ENCODE measurements at regions not wholly inside any gene's neighbourhood (a gene's known extent, or its start where the extent isn't known, plus 50 kb on each side); places are given as distances from the start of the nearest gene placed in this dataset.
A peak's percentile ranks its signal among the peaks of the same experiment; 100 is the strongest.

- H3K4me3 ChIP-seq: no peak overlapping the region
- H3K9me3 ChIP-seq (replicated peaks; ENCODE audit: control insufficient read depth, insufficient read depth, low read length): no peaks in the 10 kb centered on the region
- H4K20me1 ChIP-seq (ENCODE audit: control insufficient read depth, insufficient read depth): no peaks in the 10 kb centered on the region
- ATAC-seq (peak; percentile 91), DNase-seq (ENCODE audit: low read depth, low spot score) (no peak), FAIRE-seq (no peak)
- ChIA-PET CTCF (no interaction called here), RAD21 (ENCODE audit: unreplicated experiment) (no interaction called here), SMC1A (ENCODE audit: uncharacterized antibody, unreplicated experiment) (no interaction called here), POLR2A (no interaction called here)
- TF ChIP-seq CHD1 (IDR thresholded peaks at IDR 0.05; ENCODE audit: low read depth, low read length): no peak
- peak; percentile 21; the same call in 1 of the 2 replicates for TF ChIP-seq RUNX3 (IDR thresholded peaks at IDR 0.05; ENCODE audit: low read length)
- TF ChIP-seq SP1 (IDR thresholded peaks at IDR 0.05; ENCODE audit: low read depth, low read length): no peak
- TF ChIP-seq, protein P1, sequence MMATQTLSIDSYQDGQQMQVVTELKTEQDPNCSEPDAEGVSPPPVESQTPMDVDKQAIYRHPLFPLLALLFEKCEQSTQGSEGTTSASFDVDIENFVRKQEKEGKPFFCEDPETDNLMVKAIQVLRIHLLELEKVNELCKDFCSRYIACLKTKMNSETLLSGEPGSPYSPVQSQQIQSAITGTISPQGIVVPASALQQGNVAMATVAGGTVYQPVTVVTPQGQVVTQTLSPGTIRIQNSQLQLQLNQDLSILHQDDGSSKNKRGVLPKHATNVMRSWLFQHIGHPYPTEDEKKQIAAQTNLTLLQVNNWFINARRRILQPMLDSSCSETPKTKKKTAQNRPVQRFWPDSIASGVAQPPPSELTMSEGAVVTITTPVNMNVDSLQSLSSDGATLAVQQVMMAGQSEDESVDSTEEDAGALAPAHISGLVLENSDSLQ (IDR thresholded peaks at IDR 0.05): no peak
- TF ChIP-seq, protein P2, sequence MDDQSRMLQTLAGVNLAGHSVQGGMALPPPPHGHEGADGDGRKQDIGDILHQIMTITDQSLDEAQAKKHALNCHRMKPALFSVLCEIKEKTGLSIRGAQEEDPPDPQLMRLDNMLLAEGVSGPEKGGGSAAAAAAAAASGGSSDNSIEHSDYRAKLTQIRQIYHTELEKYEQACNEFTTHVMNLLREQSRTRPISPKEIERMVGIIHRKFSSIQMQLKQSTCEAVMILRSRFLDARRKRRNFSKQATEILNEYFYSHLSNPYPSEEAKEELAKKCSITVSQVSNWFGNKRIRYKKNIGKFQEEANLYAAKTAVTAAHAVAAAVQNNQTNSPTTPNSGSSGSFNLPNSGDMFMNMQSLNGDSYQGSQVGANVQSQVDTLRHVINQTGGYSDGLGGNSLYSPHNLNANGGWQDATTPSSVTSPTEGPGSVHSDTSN (IDR thresholded peaks at IDR 0.05; ENCODE audit: insufficient replicate concordance, low read depth, low read length): no peak
- TF ChIP-seq HDAC2 (IDR thresholded peaks at IDR 0.05): no peak
- TF ChIP-seq BRCA1 (IDR thresholded peaks at IDR 0.05; ENCODE audit: low read depth, low read length): no peak
- in situ Hi-C loops (cut with MboI): no loop called here
- H2AFZ ChIP-seq (ENCODE audit: control insufficient read depth, low read depth, low read length): no peak overlapping the region; the same call in 1 of the 2 replicates
- no peaks in the 10 kb centered on the region for H3K79me2 ChIP-seq (ENCODE audit: control insufficient read depth, insufficient read depth, low read length)
- no peak overlapping the region for H3K9ac ChIP-seq (ENCODE audit: control insufficient read depth, insufficient read depth, low read length)
- H3K4me1 ChIP-seq (ENCODE audit: control insufficient read depth, insufficient read depth, low read length): no peaks in the 10 kb centered on the region
- no peaks in the 10 kb centered on the region for H3K36me3 ChIP-seq (ENCODE audit: control insufficient read depth in 2 of 2, insufficient read depth in 2 of 2, low read length in 1 of 2)
- no TSS peak for BruUV-seq (replicated peaks)
- H3K27ac ChIP-seq (ENCODE audit: control insufficient read depth, insufficient read depth): no peak overlapping the region
- 0% methylated on average over 2 of the region's 2 CpGs for WGBS (ENCODE audit: insufficient coverage, insufficient replicate concordance, low lambda C conversion rate, missing lambda C conversion rate)
- intact Hi-C loops (cut with micrococcal nuclease; ENCODE audit: unreplicated experiment): no loop called here
- no peaks in the 10 kb centered on the region for H3K27me3 ChIP-seq (replicated peaks in 1 of 2; ENCODE audit: control insufficient read depth in 2 of 2, insufficient read depth in 2 of 2, low read length in 1 of 2)
- no peak overlapping the region for H3K4me2 ChIP-seq (ENCODE audit: control insufficient read depth, insufficient read depth)
Observed at GRCh38 chr5:63726496-63726895, 235.7 kb downstream of the HTR1A start.

Data from GM12878 (cell line).